Nephron (organoid): ENCODE measurements at regions not wholly inside any gene's neighbourhood (a gene's known extent, or its start where the extent isn't known, plus 50 kb on each side); places are given as distances from the start of the nearest gene placed in this dataset.

ENCODE experiments used
- H3K27ac Mint-ChIP-seq, 3 experiments: 2 replicates each; pipeline ENCODE4 v1.8.0; 2020; ENCODE audit warnings: mixed read lengths in 3 of 3, mild to moderate bottlenecking in 2 of 3, moderate library complexity in 1 of 3
- H3K27me3 Mint-ChIP-seq: 2 replicates; pipeline ENCODE4 v1.8.0; 2021; ENCODE audit warnings: low read depth, mild to moderate bottlenecking, moderate library complexity, mixed read lengths
- H3K36me3 Mint-ChIP-seq: 2 replicates; pipeline ENCODE4 v1.8.0; 2020; ENCODE audit warnings: low read depth, mixed read lengths
- H3K4me1 Mint-ChIP-seq: 2 replicates; pipeline ENCODE4 v1.8.0; 2020; ENCODE audit warnings: mixed read lengths
- H3K4me3 Mint-ChIP-seq, 3 experiments: 2 replicates each; pipeline ENCODE4 v1.8.0; 2020; ENCODE audit warnings: mild to moderate bottlenecking in 3 of 3, mixed read lengths in 3 of 3, moderate library complexity in 2 of 3
- H3K9me3 Mint-ChIP-seq: 2 replicates; pipeline ENCODE4 v1.8.0; 2020; ENCODE audit warnings: mixed read lengths
- TF ChIP-seq, protein P1 (sequence below), 3 experiments: fragments of 200-600 bp; sonication (generic); IDR thresholded peaks; one replicate each; pipeline ENCODE4 v1.5.0; 2021; ENCODE audit warnings: antibody characterized with exemption in 3 of 3; ENCODE audit not compliant: unreplicated experiment in 3 of 3

DNA sequence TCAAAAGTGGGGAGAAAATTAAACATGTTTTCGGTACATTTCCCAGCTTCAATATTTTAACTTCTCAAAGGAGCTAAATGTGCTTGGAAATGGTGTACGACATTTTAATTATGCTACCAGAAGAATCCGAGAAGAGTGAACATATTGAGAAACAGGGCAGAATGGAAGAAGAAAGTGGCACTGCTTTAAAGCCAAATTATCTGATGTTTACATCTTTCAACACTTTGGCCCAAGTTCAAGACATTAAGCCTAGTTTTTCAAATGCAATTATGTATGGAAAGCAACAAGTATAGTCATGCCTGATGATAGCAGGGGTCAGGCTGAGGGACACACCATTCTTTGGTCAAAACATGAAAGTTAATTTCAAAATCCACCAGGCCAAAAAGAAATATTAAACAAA lies 577.9 kb upstream of the ZFP42 start:
- TF ChIP-seq, protein P1, sequence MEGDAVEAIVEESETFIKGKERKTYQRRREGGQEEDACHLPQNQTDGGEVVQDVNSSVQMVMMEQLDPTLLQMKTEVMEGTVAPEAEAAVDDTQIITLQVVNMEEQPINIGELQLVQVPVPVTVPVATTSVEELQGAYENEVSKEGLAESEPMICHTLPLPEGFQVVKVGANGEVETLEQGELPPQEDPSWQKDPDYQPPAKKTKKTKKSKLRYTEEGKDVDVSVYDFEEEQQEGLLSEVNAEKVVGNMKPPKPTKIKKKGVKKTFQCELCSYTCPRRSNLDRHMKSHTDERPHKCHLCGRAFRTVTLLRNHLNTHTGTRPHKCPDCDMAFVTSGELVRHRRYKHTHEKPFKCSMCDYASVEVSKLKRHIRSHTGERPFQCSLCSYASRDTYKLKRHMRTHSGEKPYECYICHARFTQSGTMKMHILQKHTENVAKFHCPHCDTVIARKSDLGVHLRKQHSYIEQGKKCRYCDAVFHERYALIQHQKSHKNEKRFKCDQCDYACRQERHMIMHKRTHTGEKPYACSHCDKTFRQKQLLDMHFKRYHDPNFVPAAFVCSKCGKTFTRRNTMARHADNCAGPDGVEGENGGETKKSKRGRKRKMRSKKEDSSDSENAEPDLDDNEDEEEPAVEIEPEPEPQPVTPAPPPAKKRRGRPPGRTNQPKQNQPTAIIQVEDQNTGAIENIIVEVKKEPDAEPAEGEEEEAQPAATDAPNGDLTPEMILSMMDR (IDR thresholded peaks at IDR 0.05; ENCODE audit: unreplicated experiment in 3 of 3): no peak
- H3K9me3 Mint-ChIP-seq: no peaks in the 10 kb centered on the region

DNA sequence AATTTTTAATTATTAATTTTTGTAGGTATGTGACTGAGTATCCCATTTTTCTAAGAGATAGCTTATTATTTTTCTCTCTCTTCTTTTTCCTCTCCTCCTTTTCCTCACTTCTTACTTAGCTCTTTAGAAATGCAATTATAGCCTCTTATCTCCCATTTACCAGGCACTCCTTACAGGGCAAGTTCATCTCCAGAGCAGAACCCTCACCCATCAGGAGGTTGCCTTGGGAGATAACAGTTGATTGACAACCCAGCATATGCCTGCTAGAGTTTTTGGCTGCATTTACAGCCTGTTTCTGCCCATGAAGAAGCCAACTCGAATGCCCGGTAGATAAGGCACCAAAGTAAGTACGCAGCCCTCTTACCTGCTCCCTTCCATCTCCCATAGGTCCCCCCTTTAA lies 572.9 kb upstream of the ZFP42 start:
- Mint-ChIP-seq H3K9me3 (no peaks in the 10 kb centered on the region), H3K27me3 (peaks cover 7% of the 10 kb centered on the region), H3K4me3 (no peak overlapping the region), H3K27ac (no peak overlapping the region), H3K36me3 (no peaks in the 10 kb centered on the region), H3K4me1 (peaks cover 1% of the 10 kb centered on the region)
- TF ChIP-seq, protein P1 (IDR thresholded peaks at IDR 0.05; ENCODE audit: unreplicated experiment in 3 of 3): no peak

More for the DNA sequence above, 577.9 kb upstream of the ZFP42 start:
- no peak overlapping the region for H3K27ac Mint-ChIP-seq
- H3K27me3 Mint-ChIP-seq: peaks cover 4% of the 10 kb centered on the region
- H3K4me3 Mint-ChIP-seq: no peak overlapping the region
- no peaks in the 10 kb centered on the region for H3K36me3 Mint-ChIP-seq
- peaks cover 14% of the 10 kb centered on the region for H3K4me1 Mint-ChIP-seq

DNA sequence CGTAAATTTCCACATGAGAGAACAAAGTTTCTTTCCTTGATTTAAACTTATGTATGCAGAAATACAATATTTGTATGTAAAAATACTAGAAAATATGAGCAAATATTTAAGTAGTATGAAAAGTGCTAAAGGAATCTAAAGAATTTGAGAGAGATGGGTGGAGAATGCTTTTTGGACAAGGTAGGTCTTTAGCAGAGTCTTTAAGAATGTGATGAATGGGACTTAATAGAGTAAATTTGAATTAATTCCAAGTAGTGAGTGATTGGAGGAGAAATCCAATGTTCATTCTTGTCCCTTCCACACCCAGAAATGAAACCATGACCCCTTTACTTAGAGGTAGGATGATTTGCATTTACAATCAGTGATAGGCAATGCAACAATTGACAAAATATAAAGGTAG lies 570.9 kb upstream of the ZFP42 start:
- H3K36me3 Mint-ChIP-seq: no peaks in the 10 kb centered on the region
- H3K4me1 Mint-ChIP-seq: no peaks in the 10 kb centered on the region
- H3K4me3 Mint-ChIP-seq: no peak overlapping the region
- H3K27me3 Mint-ChIP-seq: peaks cover 7% of the 10 kb centered on the region
- no peaks in the 10 kb centered on the region for H3K9me3 Mint-ChIP-seq
- H3K27ac Mint-ChIP-seq: no peak overlapping the region
- TF ChIP-seq, protein P1 (IDR thresholded peaks at IDR 0.05; ENCODE audit: unreplicated experiment in 3 of 3): no peak

DNA sequence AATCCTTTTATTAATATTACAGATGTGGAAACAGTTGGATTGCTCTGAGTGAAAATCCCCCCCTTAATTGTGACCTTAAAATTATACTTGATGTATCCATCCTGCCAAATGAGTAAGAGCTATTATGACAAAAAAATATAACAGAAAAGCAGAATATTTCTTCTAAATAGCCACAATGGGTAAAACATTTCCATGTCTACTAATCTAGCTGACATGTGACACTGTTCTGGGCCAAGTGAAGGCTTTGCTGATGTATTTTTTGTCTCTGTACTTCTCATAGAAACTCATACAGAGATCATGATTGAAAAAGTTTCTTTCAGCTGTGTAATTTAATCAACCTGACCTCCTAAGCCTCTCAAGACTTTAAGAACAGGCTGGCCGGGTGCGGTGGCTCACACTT lies 569.1 kb upstream of the ZFP42 start:
- Mint-ChIP-seq H3K36me3 (no peaks in the 10 kb centered on the region), H3K27ac (no peak overlapping the region), H3K4me3 (no peak overlapping the region), H3K27me3 (peaks cover 7% of the 10 kb centered on the region), H3K9me3 (no peaks in the 10 kb centered on the region), H3K4me1 (no peaks in the 10 kb centered on the region)
- TF ChIP-seq, protein P1 (IDR thresholded peaks at IDR 0.05; ENCODE audit: unreplicated experiment in 3 of 3): no peak

DNA sequence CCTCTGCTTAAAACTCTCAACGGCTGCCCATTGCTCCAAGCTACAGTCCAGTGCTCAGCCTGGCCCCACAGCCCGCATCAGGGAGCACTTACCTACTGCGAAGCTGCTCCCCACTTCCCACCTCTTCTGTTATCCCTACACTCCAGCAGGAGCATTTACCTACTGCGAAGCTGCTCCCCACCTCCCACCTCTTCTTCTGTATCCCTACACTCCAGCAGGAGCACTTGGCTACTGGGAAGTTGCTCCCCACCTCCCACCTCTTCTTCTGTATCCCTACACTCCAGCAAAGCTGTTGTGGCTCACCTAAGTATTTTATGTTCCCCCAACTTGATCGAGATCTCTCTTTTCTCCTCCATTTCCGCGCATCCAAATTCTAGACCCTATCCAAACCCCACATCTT lies 563.3 kb upstream of the ZFP42 start:
- H3K27me3 Mint-ChIP-seq: no peaks in the 10 kb centered on the region
- no peaks in the 10 kb centered on the region for H3K4me1 Mint-ChIP-seq
- H3K9me3 Mint-ChIP-seq: peaks cover 3% of the 10 kb centered on the region
- TF ChIP-seq, protein P1 (IDR thresholded peaks at IDR 0.05; ENCODE audit: unreplicated experiment in 3 of 3): no peak
- no peak overlapping the region for H3K4me3 Mint-ChIP-seq
- H3K27ac Mint-ChIP-seq: no peak overlapping the region
- no peaks in the 10 kb centered on the region for H3K36me3 Mint-ChIP-seq

DNA sequence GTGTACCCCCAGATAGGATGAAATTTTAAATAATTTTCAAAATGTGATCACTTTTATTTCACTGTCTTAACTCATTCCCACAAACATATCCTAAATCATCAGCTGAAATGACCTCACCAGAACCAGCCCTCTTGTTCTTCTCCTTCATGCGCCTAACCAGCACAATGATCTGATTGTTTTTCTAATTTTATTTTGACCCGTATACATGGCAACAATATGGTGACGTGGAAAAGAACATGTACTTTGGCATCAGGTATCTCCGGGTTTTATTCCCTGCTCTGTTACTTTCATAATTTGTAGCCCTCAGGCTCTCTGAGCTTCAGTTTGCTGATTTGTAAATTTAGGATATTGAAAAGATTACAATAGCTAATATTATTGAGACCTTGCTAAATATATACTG lies 562.4 kb upstream of the ZFP42 start:
- H3K27ac Mint-ChIP-seq: no peak overlapping the region
- TF ChIP-seq, protein P1 (IDR thresholded peaks at IDR 0.05; ENCODE audit: unreplicated experiment in 3 of 3): no peak
- peaks cover 8% of the 10 kb centered on the region for H3K9me3 Mint-ChIP-seq
- H3K27me3 Mint-ChIP-seq: no peaks in the 10 kb centered on the region
- H3K4me1 Mint-ChIP-seq: no peaks in the 10 kb centered on the region
- H3K36me3 Mint-ChIP-seq: peaks cover 4% of the 10 kb centered on the region
- no peak overlapping the region for H3K4me3 Mint-ChIP-seq
